ENCODE measurements at regions not wholly inside any gene's neighbourhood (a gene's known extent, or its start where the extent isn't known, plus 50 kb on each side); places are given as distances from the start of the nearest gene placed in this dataset.

DNA sequence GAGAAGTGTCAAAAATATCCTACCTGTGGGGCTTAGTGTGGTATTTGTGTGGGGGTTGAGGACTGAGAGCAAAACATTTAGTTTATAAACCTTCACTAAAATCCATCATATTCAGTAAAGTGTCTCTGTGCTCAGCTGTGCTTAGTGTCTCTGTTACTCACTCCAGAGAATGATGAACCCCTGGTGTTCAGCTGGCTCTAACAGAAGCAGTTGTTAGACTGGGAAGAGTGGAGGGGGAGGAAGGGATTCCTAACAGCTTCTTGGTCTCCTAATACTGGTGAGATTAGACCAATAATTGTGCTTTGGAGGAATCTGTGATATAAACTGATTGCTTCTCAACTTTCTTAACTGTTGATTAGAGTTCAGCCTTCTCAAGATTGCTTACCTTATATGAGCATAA, 1123.5 kb downstream of the ROBO2 start:
- no peak overlapping the region for H3K4me3 ChIP-seq (ENCODE audit: low read depth, low read length)
- DNase-seq (ENCODE audit: low read depth): no peak
- TF ChIP-seq, protein P1, sequence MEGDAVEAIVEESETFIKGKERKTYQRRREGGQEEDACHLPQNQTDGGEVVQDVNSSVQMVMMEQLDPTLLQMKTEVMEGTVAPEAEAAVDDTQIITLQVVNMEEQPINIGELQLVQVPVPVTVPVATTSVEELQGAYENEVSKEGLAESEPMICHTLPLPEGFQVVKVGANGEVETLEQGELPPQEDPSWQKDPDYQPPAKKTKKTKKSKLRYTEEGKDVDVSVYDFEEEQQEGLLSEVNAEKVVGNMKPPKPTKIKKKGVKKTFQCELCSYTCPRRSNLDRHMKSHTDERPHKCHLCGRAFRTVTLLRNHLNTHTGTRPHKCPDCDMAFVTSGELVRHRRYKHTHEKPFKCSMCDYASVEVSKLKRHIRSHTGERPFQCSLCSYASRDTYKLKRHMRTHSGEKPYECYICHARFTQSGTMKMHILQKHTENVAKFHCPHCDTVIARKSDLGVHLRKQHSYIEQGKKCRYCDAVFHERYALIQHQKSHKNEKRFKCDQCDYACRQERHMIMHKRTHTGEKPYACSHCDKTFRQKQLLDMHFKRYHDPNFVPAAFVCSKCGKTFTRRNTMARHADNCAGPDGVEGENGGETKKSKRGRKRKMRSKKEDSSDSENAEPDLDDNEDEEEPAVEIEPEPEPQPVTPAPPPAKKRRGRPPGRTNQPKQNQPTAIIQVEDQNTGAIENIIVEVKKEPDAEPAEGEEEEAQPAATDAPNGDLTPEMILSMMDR (IDR thresholded peaks at IDR 0.05; ENCODE audit: insufficient read depth, low read depth, low read length): no peak

DNA sequence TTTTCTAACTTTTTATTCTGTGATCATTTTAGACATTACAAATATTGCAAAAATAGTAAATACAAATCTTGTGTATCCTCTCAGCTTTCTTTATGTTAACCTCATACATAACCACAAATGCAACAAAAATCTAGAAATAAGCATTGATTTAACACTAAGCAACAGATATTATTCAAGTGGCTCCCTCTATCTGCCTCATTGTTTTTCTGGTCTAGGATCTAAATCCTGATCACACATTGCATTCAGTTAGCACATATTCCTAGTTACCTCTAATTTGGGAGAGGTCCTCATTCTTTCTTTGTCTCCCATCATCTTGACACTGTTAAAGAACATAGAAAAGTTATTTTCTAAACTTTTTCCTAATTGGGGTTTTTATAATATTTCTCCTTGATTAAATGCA, 1126.0 kb downstream of the ROBO2 start:
- DNase-seq (ENCODE audit: low read depth): no peak
- no peak overlapping the region for H3K4me3 ChIP-seq (ENCODE audit: low read depth, low read length)
- TF ChIP-seq, protein P1 (IDR thresholded peaks at IDR 0.05; ENCODE audit: insufficient read depth, low read depth, low read length): peak; percentile 32

GRCh38 chr3:78174821-78175220, 1134.9 kb downstream of the ROBO2 start:
- DNase-seq (ENCODE audit: low read depth): no peak
- TF ChIP-seq, protein P1 (IDR thresholded peaks at IDR 0.05; ENCODE audit: insufficient read depth, low read depth, low read length): no peak
- no peak overlapping the region for H3K4me3 ChIP-seq (ENCODE audit: low read depth, low read length)

- TF ChIP-seq, protein P1 (IDR thresholded peaks at IDR 0.05; ENCODE audit: insufficient read depth, low read depth, low read length): no peak
- no peak for DNase-seq (ENCODE audit: low read depth)
- no peak overlapping the region for H3K4me3 ChIP-seq (ENCODE audit: low read depth, low read length)
Measured at GRCh38 chr3:78176869-78177268, 1137.0 kb downstream of the ROBO2 start.

GRCh38 chr3:78177780-78178179, 1137.9 kb downstream of the ROBO2 start:
- DNase-seq (ENCODE audit: low read depth): no peak
- TF ChIP-seq, protein P1 (IDR thresholded peaks at IDR 0.05; ENCODE audit: insufficient read depth, low read depth, low read length): no peak

DNA sequence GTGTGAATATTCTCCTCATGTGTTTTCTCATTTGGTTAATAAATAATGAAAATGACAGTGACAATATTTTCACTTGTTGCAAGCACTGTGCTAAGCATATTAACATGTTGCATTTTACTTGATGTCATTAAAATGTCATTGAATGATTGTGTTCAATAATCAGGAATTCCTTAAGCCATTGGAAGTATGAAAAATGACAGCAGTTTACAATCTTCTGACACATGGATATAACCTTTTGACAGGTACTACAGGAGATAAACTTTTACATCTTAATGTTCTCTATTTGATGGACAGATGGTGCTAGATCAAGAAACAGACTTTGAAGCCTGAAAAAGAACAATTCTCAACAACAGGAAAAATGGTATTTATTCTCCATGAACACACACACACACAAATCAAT, 1138.3 kb downstream of the ROBO2 start:
- DNase-seq (ENCODE audit: low read depth): no peak
- H3K4me3 ChIP-seq (ENCODE audit: low read depth, low read length): no peak overlapping the region
- TF ChIP-seq, protein P1 (IDR thresholded peaks at IDR 0.05; ENCODE audit: insufficient read depth, low read depth, low read length): no peak

More at GRCh38 chr3:78177780-78178179, 1137.9 kb downstream of the ROBO2 start:
- H3K4me3 ChIP-seq (ENCODE audit: low read depth, low read length): no peak overlapping the region

DNA sequence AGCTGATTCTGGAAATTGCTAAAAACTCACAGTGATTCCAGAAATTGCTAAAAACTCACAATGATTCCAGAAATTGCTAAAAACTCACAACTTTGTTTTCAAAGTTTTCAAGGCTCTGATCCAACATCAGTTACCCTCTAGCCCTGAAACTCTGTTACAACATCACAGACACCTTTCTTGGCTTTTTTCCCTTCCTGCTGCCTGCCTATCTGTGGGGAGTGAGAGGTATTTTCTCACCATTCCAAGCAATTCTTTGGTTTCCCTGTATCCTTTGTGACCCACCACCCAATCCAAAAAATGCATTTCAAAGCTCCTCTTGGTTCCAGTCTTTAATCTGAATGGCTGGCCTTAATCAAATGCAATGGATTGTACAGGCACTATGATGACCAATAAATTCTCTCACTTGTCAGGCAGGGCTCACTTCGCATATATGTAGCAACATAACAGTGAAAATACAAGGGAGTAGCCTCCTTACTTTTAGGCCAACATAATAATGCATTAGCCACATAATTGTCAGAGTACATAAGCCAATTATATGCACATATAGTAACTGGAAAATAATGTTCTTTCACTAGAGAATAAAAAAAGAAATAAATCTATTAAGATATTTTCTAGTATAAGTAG, 1139.0 kb downstream of the ROBO2 start:
- DNase-seq (ENCODE audit: low read depth): no peak
- TF ChIP-seq, protein P1 (IDR thresholded peaks at IDR 0.05; ENCODE audit: insufficient read depth, low read depth, low read length): no peak
- no peak overlapping the region for H3K4me3 ChIP-seq (ENCODE audit: low read depth, low read length)
